ELR (cell line): ENCODE measurements at regions not wholly inside any gene's neighbourhood (a gene's known extent, or its start where the extent isn't known, plus 50 kb on each side); places are given as distances from the start of the nearest gene placed in this dataset.

Experiments
- DNase-seq: peaks from one replicate; pipeline ENCODE4 v3.0.0-alpha.2; 2015; ENCODE audit warnings: low read depth

GRCh38 chr16:8373676-8374431 is 216.5 kb downstream of the TMEM114 start:
- no peak for DNase-seq

GRCh38 chr16:8372141-8372540 is 218.2 kb downstream of the TMEM114 start:
- no peak for DNase-seq

- peak; percentile 47 for DNase-seq
These were observed 219.7 kb downstream of the TMEM114 start for GRCh38 chr16:8370374-8371270.

GRCh38 chr16:8358937-8359336 is 231.4 kb downstream of the TMEM114 start:
- no peak for DNase-seq

- DNase-seq: no peak
These were observed 234.6 kb downstream of the TMEM114 start for GRCh38 chr16:8355675-8356074.

- no peak for DNase-seq
These were observed 244.0 kb downstream of the TMEM114 start for GRCh38 chr16:8346294-8346693.

GRCh38 chr16:8342276-8342675 is 248.0 kb downstream of the TMEM114 start:
- no peak for DNase-seq

GRCh38 chr16:8330761-8331160 is 259.6 kb downstream of the TMEM114 start:
- no peak for DNase-seq

GRCh38 chr16:8326232-8326631 is 264.1 kb downstream of the TMEM114 start:
- no peak for DNase-seq

- no peak for DNase-seq
These were observed 267.2 kb downstream of the TMEM114 start for GRCh38 chr16:8323153-8323552.

- DNase-seq: no peak
These were observed 270.2 kb downstream of the TMEM114 start for GRCh38 chr16:8320131-8320530.

GRCh38 chr16:8310816-8311215 is 279.5 kb downstream of the TMEM114 start:
- DNase-seq: no peak

- no peak for DNase-seq
These were observed 280.0 kb downstream of the TMEM114 start for GRCh38 chr16:8310323-8310722.

GRCh38 chr16:8305201-8305600 is 285.1 kb downstream of the TMEM114 start:
- no peak for DNase-seq

GRCh38 chr16:8299635-8300034 is 290.7 kb downstream of the TMEM114 start:
- DNase-seq: no peak

- DNase-seq: no peak
These were observed 294.6 kb downstream of the TMEM114 start for GRCh38 chr16:8295513-8296237.

GRCh38 chr16:8293413-8293812 is 296.9 kb downstream of the TMEM114 start:
- DNase-seq: no peak

- DNase-seq: no peak
These were observed 298.0 kb downstream of the TMEM114 start for GRCh38 chr16:8292271-8292670.

- no peak for DNase-seq
These were observed 304.0 kb downstream of the TMEM114 start for GRCh38 chr16:8286348-8286747.

GRCh38 chr16:8283195-8283594 is 307.1 kb downstream of the TMEM114 start:
- no peak for DNase-seq

GRCh38 chr16:8278031-8278580 is 312.2 kb downstream of the TMEM114 start:
- no peak for DNase-seq

GRCh38 chr16:8271344-8271743 is 319.0 kb downstream of the TMEM114 start:
- no peak for DNase-seq
